HG02970 (cell line): ENCODE measurements at regions not wholly inside any gene's neighbourhood (a gene's known extent, or its start where the extent isn't known, plus 50 kb on each side); places are given as distances from the start of the nearest gene placed in this dataset.

Experiments used
- ATAC-seq: cut with Tn5 transposase; IDR thresholded peaks from one replicate; pipeline ENCODE4 v1.9.1; 2021; ENCODE audit warnings: mild to moderate bottlenecking, moderate library complexity, moderate number of reproducible peaks; ENCODE audit not compliant: unreplicated experiment, low FRiP score

- ATAC-seq = no peak
Observed at GRCh38 chr9:27625751-27626150, 52.5 kb upstream of the C9orf72 start.

- ATAC-seq = no peak
Observed at GRCh38 chr9:27626244-27627187, 53.2 kb upstream of the C9orf72 start.

DNA sequence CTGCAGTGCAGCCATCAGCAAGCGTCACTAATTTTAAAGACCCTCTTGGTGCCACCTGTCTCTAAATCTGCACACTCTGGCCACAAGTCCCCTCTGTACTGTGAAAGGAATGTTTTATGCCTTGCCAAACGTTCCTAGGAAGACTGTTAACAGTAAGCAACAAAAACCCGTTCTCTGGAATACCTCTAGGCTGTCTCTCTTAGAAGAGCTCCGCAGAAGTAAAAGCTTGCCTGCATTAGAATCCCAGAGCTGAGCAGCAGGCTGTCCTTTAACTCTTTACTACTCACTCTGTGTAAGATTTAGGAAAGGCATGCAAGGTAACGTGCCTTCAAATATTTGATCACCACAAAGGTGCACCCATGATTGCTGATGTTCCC is 53.9 kb upstream of the C9orf72 start:
- ATAC-seq = no peak

GRCh38 chr9:27628311-27628710 is 55.0 kb upstream of the C9orf72 start:
- ATAC-seq = no peak

GRCh38 chr9:27629425-27629824 is 56.1 kb upstream of the C9orf72 start:
- ATAC-seq = no peak

GRCh38 chr9:27632254-27632653 is 59.0 kb upstream of the C9orf72 start:
- ATAC-seq = no peak

DNA sequence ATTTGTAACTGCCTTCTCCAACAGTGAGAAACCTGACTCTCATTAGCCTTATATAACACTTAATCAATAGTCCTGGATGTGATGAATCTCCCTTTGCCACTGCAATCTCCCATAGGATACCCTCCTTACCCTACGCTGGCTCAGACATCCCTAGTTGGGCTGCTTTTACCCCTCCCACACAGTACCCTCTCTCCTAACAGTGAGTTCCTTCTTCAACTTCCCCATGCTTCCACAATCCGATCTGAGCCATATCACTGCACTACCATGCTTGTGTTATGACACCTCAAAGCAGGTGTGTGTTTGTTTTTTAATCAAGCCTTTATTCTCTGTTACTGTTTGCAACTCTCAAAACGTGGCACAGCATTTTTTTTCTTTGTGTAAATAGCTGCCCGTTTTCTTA is 60.5 kb upstream of the C9orf72 start:
- no peak for ATAC-seq

DNA sequence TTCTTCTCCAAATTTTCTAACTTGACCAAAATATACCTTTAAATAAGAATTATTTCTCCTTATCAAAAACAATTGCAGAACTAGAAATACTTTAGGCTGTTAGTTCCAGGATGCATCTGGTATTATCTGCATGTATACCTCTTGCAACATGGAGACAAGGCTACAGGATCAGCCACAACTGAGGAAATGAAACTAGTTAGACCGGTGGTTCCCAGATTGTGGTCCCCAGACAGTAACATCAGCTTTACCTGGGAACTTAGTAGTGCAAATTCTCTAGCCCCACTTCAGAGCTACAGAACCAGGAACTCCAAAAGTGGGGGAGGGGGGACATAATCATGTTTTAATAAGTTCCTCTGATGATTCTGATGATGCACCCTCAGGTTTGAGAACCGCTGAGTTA is 61.6 kb upstream of the C9orf72 start:
- no peak for ATAC-seq

DNA sequence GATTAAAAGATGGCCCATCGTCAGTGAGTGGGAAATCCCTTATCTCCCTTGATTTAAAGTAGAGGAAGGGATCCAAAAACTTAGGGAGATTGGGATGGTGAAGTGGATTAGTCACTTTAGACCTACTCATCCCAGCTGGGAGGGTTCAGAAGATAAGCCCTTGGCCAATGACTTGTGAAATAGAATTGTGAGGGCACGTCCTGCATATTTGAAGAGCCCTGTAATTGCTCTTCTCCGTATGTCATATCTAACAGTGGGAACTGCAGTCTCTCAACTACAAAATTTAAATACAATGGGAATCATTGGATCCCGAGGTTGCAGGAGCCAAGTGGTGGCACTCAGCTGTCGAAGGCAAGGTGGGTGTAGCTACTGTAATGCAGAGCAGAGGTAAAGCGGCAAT is 65.4 kb upstream of the C9orf72 start:
- no peak for ATAC-seq

DNA sequence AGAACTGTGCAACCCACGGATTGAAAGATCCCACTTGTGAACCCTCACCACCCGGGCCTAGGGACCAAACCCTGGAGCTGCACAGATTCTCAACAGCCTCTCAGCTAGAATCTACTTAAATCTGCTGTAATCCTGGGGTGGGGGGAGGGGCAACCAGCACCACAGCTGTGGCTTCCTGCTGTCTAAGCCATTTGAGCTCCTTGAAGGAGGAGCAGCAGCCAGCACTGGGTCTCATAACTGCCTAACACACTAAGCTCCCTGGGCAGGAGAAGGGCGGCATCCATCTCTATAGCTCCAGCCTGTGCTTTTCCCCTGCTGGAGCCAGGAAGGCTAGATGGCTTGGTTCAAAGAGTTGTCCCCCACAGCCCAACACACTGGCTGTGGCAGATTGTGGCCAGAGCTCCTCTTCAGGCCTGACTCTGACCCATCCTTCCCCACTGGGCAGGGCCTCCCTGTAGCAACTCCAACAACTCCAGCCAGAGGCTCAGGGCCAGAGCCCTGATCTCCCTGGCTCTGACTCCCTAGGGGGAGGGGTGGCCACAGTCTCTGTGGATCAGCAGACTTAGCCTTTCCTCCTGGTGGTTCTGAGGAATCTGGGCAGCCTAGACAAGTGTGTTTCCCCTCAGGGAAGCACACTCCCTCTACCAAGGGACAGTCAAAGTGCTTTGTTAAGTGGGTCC is 72.0 kb upstream of the C9orf72 start:
- no peak for ATAC-seq

DNA sequence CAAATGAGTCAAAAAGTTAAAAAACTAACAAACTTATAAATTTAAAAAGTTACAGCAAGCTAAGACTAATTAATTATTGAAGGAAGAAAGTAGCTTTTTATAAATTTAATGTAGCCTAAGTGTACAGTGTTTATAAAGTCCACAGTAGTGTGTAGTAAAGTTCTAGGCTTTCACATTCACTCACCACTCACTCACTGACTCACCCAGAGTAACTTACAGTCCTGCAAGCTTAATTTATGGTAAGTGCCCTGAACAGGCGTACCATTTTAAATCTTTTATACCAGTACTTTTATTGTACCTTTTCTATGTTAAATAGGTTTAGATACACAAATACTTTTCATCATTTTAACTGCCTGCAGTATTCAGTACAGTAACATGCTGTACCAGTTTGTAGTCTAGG is 80.0 kb upstream of the C9orf72 start:
- no peak for ATAC-seq

DNA sequence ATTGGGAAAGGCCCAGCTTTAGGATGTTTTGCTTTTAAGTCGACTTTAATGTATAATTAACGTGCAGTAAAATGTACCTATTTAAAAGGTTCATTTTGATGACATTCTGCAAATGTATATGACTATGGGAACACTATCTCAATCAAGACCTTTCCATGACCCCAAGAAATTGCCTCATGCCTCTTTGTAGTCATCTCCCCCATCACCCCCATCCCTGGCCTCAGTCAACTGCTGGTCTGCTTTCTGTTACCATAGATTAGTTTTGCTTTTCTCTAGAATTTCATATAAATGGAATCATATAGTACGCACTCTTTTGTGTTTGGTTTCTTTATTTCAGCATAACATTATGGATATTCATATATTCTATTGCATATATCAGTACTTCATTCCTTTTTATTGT is 80.7 kb upstream of the C9orf72 start:
- ATAC-seq = no peak

DNA sequence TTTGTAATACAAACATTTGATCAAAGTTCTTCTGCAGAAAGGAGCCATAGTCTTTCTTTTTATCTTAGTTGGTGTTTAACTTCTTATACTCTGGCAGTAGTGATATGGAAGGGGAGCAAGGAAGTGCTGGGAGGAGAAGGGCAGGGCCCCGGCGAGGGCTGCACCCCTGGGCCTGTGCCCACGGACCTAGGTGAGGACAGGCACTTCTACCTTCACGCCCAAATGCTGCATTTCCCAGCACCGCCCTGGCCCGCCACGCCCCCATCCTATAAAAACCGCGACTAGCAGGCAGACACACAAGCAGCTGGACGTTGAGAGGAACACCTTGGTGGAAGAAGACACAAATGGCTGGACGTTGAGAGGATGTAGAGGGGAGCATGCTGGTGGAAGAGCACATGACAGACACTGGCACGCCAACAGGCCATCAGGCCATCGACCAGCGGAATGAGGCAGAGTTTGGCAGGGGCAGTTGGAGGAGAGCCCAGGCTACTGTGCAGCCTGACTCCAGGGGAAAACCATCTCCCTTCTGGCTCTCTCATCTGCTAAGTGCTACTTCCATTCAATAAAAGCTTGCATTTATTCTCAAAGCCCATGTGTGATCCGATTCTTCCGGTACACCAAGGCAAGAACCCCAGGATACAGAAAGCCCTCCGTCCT is 81.5 kb upstream of the C9orf72 start:
- no peak for ATAC-seq

GRCh38 chr9:27655441-27655840 is 82.2 kb upstream of the C9orf72 start:
- no peak for ATAC-seq

- ATAC-seq = no peak
Observed at GRCh38 chr9:27659001-27659400, 85.7 kb upstream of the C9orf72 start.

DNA sequence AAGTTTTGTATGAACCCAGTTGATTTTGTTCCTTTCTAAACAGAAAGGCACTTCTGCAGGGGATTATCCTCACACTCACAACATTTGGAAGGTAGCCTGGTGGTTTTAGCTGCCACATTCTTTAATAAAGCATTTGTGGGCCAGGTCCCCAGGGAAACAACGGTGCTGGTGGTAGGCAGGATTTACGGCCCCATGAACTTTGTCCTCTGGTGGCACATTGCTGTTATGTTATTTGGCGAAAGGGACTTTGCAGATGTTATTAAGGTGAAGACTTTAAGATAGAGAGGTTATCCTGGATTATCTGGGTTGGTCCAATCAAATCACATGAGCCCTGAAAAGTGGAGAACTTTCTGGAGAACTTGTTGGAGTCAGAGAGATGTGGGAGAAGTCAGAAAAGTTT is 86.3 kb upstream of the C9orf72 start:
- no peak for ATAC-seq

- ATAC-seq = no peak
Observed at GRCh38 chr9:27660148-27660547, 86.9 kb upstream of the C9orf72 start.

- no peak for ATAC-seq
Observed at GRCh38 chr9:27663526-27663925, 90.2 kb upstream of the C9orf72 start.

DNA sequence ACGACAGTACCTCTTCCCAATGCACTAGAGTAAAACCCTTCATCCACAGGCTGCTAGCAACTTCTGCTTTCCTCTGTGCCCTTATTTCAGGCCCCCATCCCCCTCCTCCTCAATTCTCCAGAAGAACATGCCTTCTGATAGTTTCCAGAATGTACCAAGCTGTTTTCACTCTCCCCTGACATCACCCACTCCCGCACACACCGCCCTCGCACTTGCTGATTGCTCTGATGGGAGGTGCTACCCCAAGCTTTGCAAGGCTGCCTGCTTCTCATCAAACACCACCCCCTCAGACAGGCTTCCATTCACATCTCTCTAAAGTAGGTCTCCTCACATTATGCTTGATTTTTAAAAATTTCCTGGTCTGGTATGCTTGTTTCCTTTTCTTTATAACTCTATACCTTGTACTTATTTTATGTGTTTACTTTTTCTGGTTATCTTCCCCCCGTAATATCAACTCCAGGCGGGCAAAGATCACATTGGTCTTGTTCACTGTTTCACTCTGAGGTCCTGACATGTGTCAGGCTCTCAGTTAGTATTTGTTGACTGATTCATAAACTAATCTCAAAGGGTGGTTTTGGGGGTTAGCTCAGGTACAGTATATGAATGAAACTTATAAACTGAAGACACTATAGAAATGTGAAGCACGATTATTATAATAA is 91.0 kb upstream of the C9orf72 start:
- no peak for ATAC-seq

GRCh38 chr9:27665136-27665535 is 91.9 kb upstream of the C9orf72 start:
- ATAC-seq = no peak

- no peak for ATAC-seq
Observed at GRCh38 chr9:27668280-27668679, 95.0 kb upstream of the C9orf72 start.
